ENCODE measurements at regions not wholly inside any gene's neighbourhood (a gene's known extent, or its start where the extent isn't known, plus 50 kb on each side); places are given as distances from the start of the nearest gene placed in this dataset.

GRCh38 chr14:34340025-34340625 lies 121.9 kb downstream of the SPTSSA start:
- no peak overlapping the region for H3K4me3 ChIP-seq (ENCODE audit: low read length)
- H3K27me3 ChIP-seq (ENCODE audit: insufficient read depth, low read length), result no peaks in the 10 kb centered on the region
- H3K4me1 ChIP-seq (ENCODE audit: insufficient read depth, low read length), result no peaks in the 10 kb centered on the region
- H3K36me3 ChIP-seq (ENCODE audit: insufficient read depth, low read length), result no peaks in the 10 kb centered on the region
- H2AFZ ChIP-seq (ENCODE audit: low read depth, low read length), result no peak overlapping the region
- H3K9me3 ChIP-seq (ENCODE audit: low read length), result no peaks in the 10 kb centered on the region

DNA sequence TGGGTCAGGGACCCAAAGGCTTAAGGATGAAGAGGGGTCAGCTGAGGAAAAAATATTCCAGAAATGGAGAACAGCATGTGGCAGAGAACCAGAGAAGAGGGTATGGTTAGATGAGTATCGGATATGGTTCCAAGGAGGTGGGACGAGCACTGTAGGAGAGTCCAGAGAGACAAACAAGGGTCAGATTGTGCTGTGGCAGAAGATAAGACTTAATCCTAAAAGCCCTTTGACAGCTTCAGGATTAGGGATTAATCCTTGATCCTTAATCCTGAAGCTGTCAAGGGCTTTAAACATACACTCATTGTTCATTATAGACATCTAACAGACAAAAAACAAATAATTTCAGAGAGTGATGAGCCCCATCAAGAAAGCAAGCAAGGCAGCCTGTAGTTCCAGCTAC lies 124.0 kb downstream of the SPTSSA start:
- Histone ChIP-seq H2AFZ (ENCODE audit: low read depth, low read length) (no peak overlapping the region), H3K36me3 (ENCODE audit: insufficient read depth, low read length) (no peaks in the 10 kb centered on the region), H3K4me1 (ENCODE audit: insufficient read depth, low read length) (no peaks in the 10 kb centered on the region), H3K27me3 (ENCODE audit: insufficient read depth, low read length) (no peaks in the 10 kb centered on the region), H3K4me3 (ENCODE audit: low read length) (no peak overlapping the region), H3K9me3 (ENCODE audit: low read length) (no peaks in the 10 kb centered on the region)

GRCh38 chr14:34336501-34336900 lies 125.5 kb downstream of the SPTSSA start:
- H3K27me3 ChIP-seq (ENCODE audit: insufficient read depth, low read length), result no peaks in the 10 kb centered on the region
- no peak overlapping the region for H3K4me3 ChIP-seq (ENCODE audit: low read length)
- H2AFZ ChIP-seq (ENCODE audit: low read depth, low read length), result no peak overlapping the region
- H3K36me3 ChIP-seq (ENCODE audit: insufficient read depth, low read length), result no peaks in the 10 kb centered on the region
- no peaks in the 10 kb centered on the region for H3K9me3 ChIP-seq (ENCODE audit: low read length)
- no peaks in the 10 kb centered on the region for H3K4me1 ChIP-seq (ENCODE audit: insufficient read depth, low read length)

- Histone ChIP-seq H3K4me1 (ENCODE audit: insufficient read depth, low read length) (no peaks in the 10 kb centered on the region), H3K36me3 (ENCODE audit: insufficient read depth, low read length) (no peaks in the 10 kb centered on the region), H3K4me3 (ENCODE audit: low read length) (no peak overlapping the region), H3K9me3 (ENCODE audit: low read length) (no peaks in the 10 kb centered on the region), H2AFZ (ENCODE audit: low read depth, low read length) (no peak overlapping the region), H3K27me3 (ENCODE audit: insufficient read depth, low read length) (no peaks in the 10 kb centered on the region)
Measured at GRCh38 chr14:34335968-34336367, 126.1 kb downstream of the SPTSSA start.

GRCh38 chr14:34334329-34334728 lies 127.7 kb downstream of the SPTSSA start:
- H3K4me3 ChIP-seq (ENCODE audit: low read length), result no peak overlapping the region
- H3K4me1 ChIP-seq (ENCODE audit: insufficient read depth, low read length), result no peaks in the 10 kb centered on the region
- H3K27me3 ChIP-seq (ENCODE audit: insufficient read depth, low read length), result no peaks in the 10 kb centered on the region
- no peak overlapping the region for H2AFZ ChIP-seq (ENCODE audit: low read depth, low read length)
- H3K36me3 ChIP-seq (ENCODE audit: insufficient read depth, low read length), result no peaks in the 10 kb centered on the region
- no peaks in the 10 kb centered on the region for H3K9me3 ChIP-seq (ENCODE audit: low read length)

DNA sequence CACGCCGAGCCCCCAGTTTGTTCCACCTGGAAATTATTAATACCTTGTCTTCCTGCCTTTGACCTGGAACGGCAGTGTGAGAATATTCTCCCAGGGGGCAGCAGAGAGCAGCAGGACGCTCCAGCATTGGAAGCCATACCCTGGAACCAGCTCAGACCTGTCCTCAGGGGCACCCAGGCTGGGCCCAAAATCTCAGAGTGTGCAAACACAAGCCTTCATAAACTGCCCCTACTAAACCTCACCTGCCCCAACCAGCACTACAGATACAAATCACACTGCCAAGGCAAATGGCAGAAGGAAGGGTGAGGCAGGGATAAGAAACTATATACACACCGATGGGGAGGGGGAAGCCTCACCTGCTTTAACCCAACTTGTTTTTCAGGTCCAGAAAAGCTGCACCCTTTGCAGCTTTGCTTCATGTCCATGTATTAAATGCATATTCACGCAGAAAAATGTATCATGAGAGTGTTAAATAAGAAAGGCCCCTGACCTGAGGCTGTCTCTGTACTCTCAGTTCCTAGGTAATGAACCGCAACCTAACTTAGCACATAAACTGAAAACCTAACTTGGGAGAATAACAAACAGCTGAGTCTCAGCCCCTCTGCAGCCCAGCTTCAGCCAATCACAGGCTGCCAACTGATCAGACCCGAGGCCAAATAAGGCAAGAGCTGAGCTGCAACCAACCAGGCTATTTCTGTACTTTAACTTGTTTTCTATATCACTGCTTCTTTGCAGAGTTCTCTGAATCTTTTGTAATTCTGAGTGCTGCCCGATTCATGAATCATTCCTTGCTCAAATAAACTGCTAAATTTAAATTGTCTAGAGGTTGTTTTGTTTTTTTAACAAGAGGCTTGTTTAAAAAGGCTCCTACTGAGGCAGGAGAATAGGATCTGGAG lies 130.1 kb downstream of the SPTSSA start:
- Histone ChIP-seq H3K4me3 (ENCODE audit: low read length) (no peak overlapping the region), H2AFZ (ENCODE audit: low read depth, low read length) (no peak overlapping the region), H3K9me3 (ENCODE audit: low read length) (no peaks in the 10 kb centered on the region), H3K4me1 (ENCODE audit: insufficient read depth, low read length) (no peaks in the 10 kb centered on the region), H3K36me3 (ENCODE audit: insufficient read depth, low read length) (no peaks in the 10 kb centered on the region), H3K27me3 (ENCODE audit: insufficient read depth, low read length) (no peaks in the 10 kb centered on the region)

GRCh38 chr14:34330846-34331245 lies 131.2 kb downstream of the SPTSSA start:
- Histone ChIP-seq H3K4me1 (ENCODE audit: insufficient read depth, low read length) (no peaks in the 10 kb centered on the region), H3K9me3 (ENCODE audit: low read length) (no peaks in the 10 kb centered on the region), H3K4me3 (ENCODE audit: low read length) (no peak overlapping the region), H3K27me3 (ENCODE audit: insufficient read depth, low read length) (no peaks in the 10 kb centered on the region), H2AFZ (ENCODE audit: low read depth, low read length) (no peak overlapping the region), H3K36me3 (ENCODE audit: insufficient read depth, low read length) (no peaks in the 10 kb centered on the region)

DNA sequence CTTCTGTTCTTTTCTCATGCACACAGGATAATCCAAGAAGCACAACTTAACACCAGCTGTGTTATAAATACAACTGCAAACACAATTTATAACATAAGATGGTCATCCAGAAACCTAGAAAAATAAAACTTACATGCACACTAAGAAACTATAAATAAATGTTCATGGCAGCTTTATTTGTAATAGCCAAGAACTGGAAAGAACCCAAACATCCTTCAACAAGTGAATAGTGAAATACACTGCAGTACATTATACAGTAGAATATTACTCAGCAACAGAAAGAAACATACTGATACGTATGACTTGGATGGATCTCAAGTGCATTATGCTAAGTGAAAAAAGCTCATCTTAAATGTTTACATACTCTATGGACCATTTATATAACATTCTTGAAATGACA lies 132.7 kb downstream of the SPTSSA start:
- no peaks in the 10 kb centered on the region for H3K4me1 ChIP-seq (ENCODE audit: insufficient read depth, low read length)
- no peaks in the 10 kb centered on the region for H3K27me3 ChIP-seq (ENCODE audit: insufficient read depth, low read length)
- H3K4me3 ChIP-seq (ENCODE audit: low read length), result no peak overlapping the region
- no peaks in the 10 kb centered on the region for H3K9me3 ChIP-seq (ENCODE audit: low read length)
- H2AFZ ChIP-seq (ENCODE audit: low read depth, low read length), result no peak overlapping the region
- H3K36me3 ChIP-seq (ENCODE audit: insufficient read depth, low read length), result no peaks in the 10 kb centered on the region

DNA sequence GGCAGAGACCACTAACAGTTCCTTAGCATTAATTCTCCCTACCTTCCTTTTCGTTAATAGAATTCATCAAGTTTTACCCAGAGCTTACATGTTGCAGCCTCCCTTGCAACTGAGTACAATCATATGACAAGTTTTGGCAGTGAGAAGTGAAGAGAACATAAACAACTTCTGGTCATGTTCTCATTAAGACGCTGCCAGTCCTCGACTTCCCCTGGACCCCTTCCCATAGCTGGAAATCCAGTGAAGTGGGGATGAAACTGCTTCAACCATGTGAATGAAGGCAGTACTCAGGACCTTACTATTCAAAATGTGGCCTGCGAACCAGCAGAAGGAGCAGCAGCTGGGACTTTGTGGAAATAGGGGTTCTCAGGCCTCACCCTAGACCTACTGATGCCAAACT lies 133.9 kb downstream of the SPTSSA start:
- Histone ChIP-seq H3K4me1 (ENCODE audit: insufficient read depth, low read length) (no peaks in the 10 kb centered on the region), H3K4me3 (ENCODE audit: low read length) (no peak overlapping the region), H3K9me3 (ENCODE audit: low read length) (no peaks in the 10 kb centered on the region), H3K36me3 (ENCODE audit: insufficient read depth, low read length) (no peaks in the 10 kb centered on the region), H2AFZ (ENCODE audit: low read depth, low read length) (no peak overlapping the region), H3K27me3 (ENCODE audit: insufficient read depth, low read length) (no peaks in the 10 kb centered on the region)

DNA sequence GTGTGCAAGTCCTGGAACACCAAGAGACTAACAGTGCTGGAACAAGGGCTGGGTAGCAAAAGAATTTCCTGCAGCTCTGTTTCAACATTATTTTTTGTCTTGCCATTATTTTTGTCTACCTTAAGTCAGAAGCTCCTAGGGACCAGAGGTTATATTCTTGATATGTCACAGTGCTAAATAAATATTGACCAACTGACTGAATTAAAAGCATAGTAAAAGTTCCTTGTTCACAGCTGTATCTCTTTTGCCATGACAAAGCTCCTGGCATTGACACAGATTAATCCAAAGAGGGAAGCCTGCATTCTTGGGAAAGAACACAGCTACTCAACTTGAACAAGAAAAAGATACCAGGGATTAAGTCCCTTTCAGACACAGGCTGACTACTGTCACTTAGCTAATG lies 136.5 kb downstream of the SPTSSA start:
- Histone ChIP-seq H3K4me3 (ENCODE audit: low read length) (no peak overlapping the region), H2AFZ (ENCODE audit: low read depth, low read length) (no peak overlapping the region), H3K27me3 (ENCODE audit: insufficient read depth, low read length) (no peaks in the 10 kb centered on the region), H3K4me1 (ENCODE audit: insufficient read depth, low read length) (no peaks in the 10 kb centered on the region), H3K36me3 (ENCODE audit: insufficient read depth, low read length) (no peaks in the 10 kb centered on the region), H3K9me3 (ENCODE audit: low read length) (no peaks in the 10 kb centered on the region)

DNA sequence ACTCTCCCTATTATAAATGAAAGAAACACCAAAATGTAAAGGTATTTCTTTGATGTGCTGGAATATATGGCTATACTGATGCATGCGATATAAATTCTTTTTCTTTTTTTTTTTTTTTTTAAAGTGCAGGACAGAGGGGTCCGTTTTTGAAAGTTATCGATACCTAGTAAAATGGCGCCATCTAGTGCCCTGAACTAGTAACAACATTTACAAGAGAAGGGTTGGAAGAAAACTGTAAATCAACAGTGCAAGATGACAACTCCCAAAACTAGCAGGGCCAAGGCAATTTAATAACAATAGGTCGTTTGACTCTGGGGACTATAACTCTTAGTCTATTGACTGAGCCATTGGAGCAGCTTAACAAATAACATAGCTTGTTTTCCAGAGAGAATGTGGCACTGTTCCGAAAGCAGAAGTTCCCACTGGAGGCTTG lies 137.7 kb downstream of the SPTSSA start:
- no peaks in the 10 kb centered on the region for H3K4me1 ChIP-seq (ENCODE audit: insufficient read depth, low read length)
- H3K9me3 ChIP-seq (ENCODE audit: low read length), result no peaks in the 10 kb centered on the region
- H3K4me3 ChIP-seq (ENCODE audit: low read length), result no peak overlapping the region
- no peaks in the 10 kb centered on the region for H3K27me3 ChIP-seq (ENCODE audit: insufficient read depth, low read length)
- H3K36me3 ChIP-seq (ENCODE audit: insufficient read depth, low read length), result no peaks in the 10 kb centered on the region
- no peak overlapping the region for H2AFZ ChIP-seq (ENCODE audit: low read depth, low read length)

- no peak overlapping the region for H3K4me3 ChIP-seq (ENCODE audit: low read length)
- H3K36me3 ChIP-seq (ENCODE audit: insufficient read depth, low read length), result no peaks in the 10 kb centered on the region
- H3K27me3 ChIP-seq (ENCODE audit: insufficient read depth, low read length), result no peaks in the 10 kb centered on the region
- no peaks in the 10 kb centered on the region for H3K4me1 ChIP-seq (ENCODE audit: insufficient read depth, low read length)
- H3K9me3 ChIP-seq (ENCODE audit: low read length), result no peaks in the 10 kb centered on the region
- no peak overlapping the region for H2AFZ ChIP-seq (ENCODE audit: low read depth, low read length)
Measured at GRCh38 chr14:34322940-34323418, 139.1 kb downstream of the SPTSSA start.

DNA sequence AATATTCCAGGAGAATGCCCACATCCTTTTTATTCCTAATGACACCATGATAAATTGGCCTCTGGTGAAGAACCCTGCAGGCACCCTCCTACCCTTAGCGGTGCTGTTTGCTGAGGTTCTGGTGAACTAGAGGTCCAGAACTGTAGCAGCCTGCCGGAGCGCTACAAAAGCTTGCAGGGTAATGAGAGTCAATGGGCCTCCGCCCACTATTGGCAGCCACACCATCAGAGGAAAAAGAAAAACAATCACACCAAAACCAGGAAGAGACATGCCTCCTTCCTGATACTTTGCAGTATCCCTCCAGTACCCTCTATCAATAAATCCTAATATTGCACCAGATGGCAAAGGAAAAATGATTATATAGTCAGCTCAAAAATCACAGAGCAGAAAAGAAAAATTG lies 142.9 kb downstream of the SPTSSA start:
- Histone ChIP-seq H2AFZ (ENCODE audit: low read depth, low read length) (no peak overlapping the region), H3K4me1 (ENCODE audit: insufficient read depth, low read length) (no peaks in the 10 kb centered on the region), H3K36me3 (ENCODE audit: insufficient read depth, low read length) (no peaks in the 10 kb centered on the region), H3K9me3 (ENCODE audit: low read length) (no peaks in the 10 kb centered on the region), H3K27me3 (ENCODE audit: insufficient read depth, low read length) (no peaks in the 10 kb centered on the region), H3K4me3 (ENCODE audit: low read length) (no peak overlapping the region)
